Left lung (tissue), 4 donors: ENCODE measurements at regions not wholly inside any gene's neighbourhood (a gene's known extent, or its start where the extent isn't known, plus 50 kb on each side); places are given as distances from the start of the nearest gene placed in this dataset.

Experiments used
- ATAC-seq: fragments of 200-7000 bp; cut with Tn5 transposase; one replicate; pipeline ENCODE4 v1.9.1; 2020; ENCODE audit warnings: moderate library complexity
- DNase-seq, 4 donors: peaks; one replicate each; pipeline ENCODE4 v3.0.0-alpha.2; 2013 to 2020
- H3K27ac ChIP-seq, 2 donors: fragments of 200-600 bp; sonication (generic) in 1 of 2; one replicate each; pipeline versions ENCODE4 v1.5.0 to v1.8.0; 2020 to 2021
- H3K27me3 ChIP-seq, 2 donors: fragments of 200-600 bp; sonication (generic) in 1 of 2; one replicate each; pipeline versions ENCODE4 v1.5.0 to v1.8.0; 2020 to 2021
- H3K36me3 ChIP-seq, 2 donors: fragments of 200-600 bp; sonication (generic) in 1 of 2; one replicate each; pipeline versions ENCODE4 v1.5.0 to v1.8.0; 2020 to 2021
- H3K4me1 ChIP-seq, 2 donors: fragments of 200-600 bp; one replicate each; pipeline ENCODE4 v1.8.0; 2021
- H3K4me3 ChIP-seq, 2 donors: fragments of 200-600 bp; sonication (generic) in 1 of 2; one replicate each; pipeline versions ENCODE4 v1.5.0 to v1.8.0; 2020 to 2021; ENCODE audit warnings: mild to moderate bottlenecking in 1 of 2
- H3K9me3 ChIP-seq, 2 donors: fragments of 200-600 bp; sonication (generic) in 1 of 2; one replicate each; pipeline versions ENCODE4 v1.5.0 to v1.8.0; 2020 to 2021
- CTCF ChIP-seq, 2 donors: fragments of 200-600 bp; sonication (generic) in 1 of 2; IDR thresholded peaks; one replicate each; pipeline versions ENCODE4 v1.5.0 to v1.8.0; 2021; ENCODE audit warnings: antibody characterized with exemption in 2 of 2
- intact Hi-C, 2 donors: fragments of 100-400 bp; cut with DNase I; formaldehyde crosslinking; loops; one replicate each; pipeline versions ENCODE4 v1.11.2 to v1.14.2; 2022
- microRNA-seq, 2 donors: library from miRNA; unstranded; fragments of <30 nt; microRNA quantifications; one replicate each; pipeline ENCODE4, GENCODE V29; 2019
- donor health status: DM: no; HTN: yes; CAD: no.
- donor health status: DM: no; HTN: no; CAD: no.

GRCh38 chr13:61470786-61471185 is 55.1 kb upstream of the PCDH20 start:
- no peaks in the 10 kb centered on the region for H3K4me1 ChIP-seq
- intact Hi-C loops, result no loop called here
- no peak for TF ChIP-seq CTCF (IDR thresholded peaks at IDR 0.05)
- DNase-seq, result no peak
- no peak for ATAC-seq
- H3K36me3 ChIP-seq, result no peaks in the 10 kb centered on the region
- H3K27ac ChIP-seq, result no peak overlapping the region
- H3K4me3 ChIP-seq, result no peak overlapping the region
- no peaks in the 10 kb centered on the region for H3K9me3 ChIP-seq
- H3K27me3 ChIP-seq, result no peaks in the 10 kb centered on the region

DNA sequence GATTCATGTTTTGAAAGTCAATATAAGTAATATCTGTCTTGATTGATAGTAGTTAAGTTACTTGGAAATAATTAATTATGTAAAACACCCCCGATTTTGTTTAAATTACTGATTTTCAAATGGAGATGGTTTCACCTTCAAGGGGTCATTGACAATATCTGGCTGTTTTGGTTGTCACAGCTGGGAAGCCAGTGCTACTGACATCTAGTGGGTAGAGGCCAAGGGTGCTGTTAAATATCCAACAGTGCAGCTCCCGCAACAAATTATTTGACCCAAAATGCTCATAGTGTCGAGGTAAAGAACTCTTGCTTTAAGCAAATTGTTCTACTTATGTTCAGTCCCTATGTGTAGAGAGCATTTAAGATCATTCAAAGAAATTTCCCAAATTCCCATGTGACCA is 50.6 kb upstream of the PCDH20 start:
- H3K4me3 ChIP-seq, result no peak overlapping the region
- ATAC-seq (no peak), DNase-seq (no peak)
- no peak overlapping the region for H3K27ac ChIP-seq
- H3K9me3 ChIP-seq, result no peaks in the 10 kb centered on the region
- H3K27me3 ChIP-seq, result no peaks in the 10 kb centered on the region
- no peaks in the 10 kb centered on the region for H3K4me1 ChIP-seq
- H3K36me3 ChIP-seq, result no peaks in the 10 kb centered on the region
- intact Hi-C loops, result no loop called here
- no peak for TF ChIP-seq CTCF (IDR thresholded peaks at IDR 0.05)

Small RNAs in the stretch of these regions (microRNA-seq; reads per million reads assigned to microRNA genes)
- gene MIR4704 (0 to 0.17 reads per million in 2 donors), gene MIR548X2 (0 reads per million in 2 donors)
